ENCODE measurements at regions not wholly inside any gene's neighbourhood (a gene's known extent, or its start where the extent isn't known, plus 50 kb on each side); places are given as distances from the start of the nearest gene placed in this dataset.
A peak's percentile ranks its signal among the peaks of the same experiment; 100 is the strongest.

- no peak for DNase-seq
These were observed 194.9 kb upstream of the BTG1 start for GRCh38 chr12:92340441-92341064.

- no peak for DNase-seq
These were observed 194.4 kb upstream of the BTG1 start for GRCh38 chr12:92340003-92340402.

GRCh38 chr12:92339198-92339821, 193.7 kb upstream of the BTG1 start:
- no peak for DNase-seq

GRCh38 chr12:92338671-92339070, 193.0 kb upstream of the BTG1 start:
- DNase-seq = no peak

GRCh38 chr12:92338102-92338501, 192.5 kb upstream of the BTG1 start:
- no peak for DNase-seq

- no peak for DNase-seq
These were observed 191.5 kb upstream of the BTG1 start for GRCh38 chr12:92337128-92337527.

GRCh38 chr12:92336641-92337040, 191.0 kb upstream of the BTG1 start:
- DNase-seq = no peak

- DNase-seq = no peak
These were observed 190.2 kb upstream of the BTG1 start for GRCh38 chr12:92335831-92336230.

GRCh38 chr12:92334552-92334951, 188.9 kb upstream of the BTG1 start:
- no peak for DNase-seq

- no peak for DNase-seq
These were observed 186.9 kb upstream of the BTG1 start for GRCh38 chr12:92332552-92332951.

- DNase-seq = no peak
These were observed 185.7 kb upstream of the BTG1 start for GRCh38 chr12:92331383-92331782.

- no peak for DNase-seq
These were observed 185.0 kb upstream of the BTG1 start for GRCh38 chr12:92330654-92331053.

- no peak for DNase-seq
These were observed 181.2 kb upstream of the BTG1 start for GRCh38 chr12:92326877-92327276.

GRCh38 chr12:92324849-92325500, 179.3 kb upstream of the BTG1 start:
- no peak for DNase-seq

- no peak for DNase-seq
These were observed 166.9 kb upstream of the BTG1 start for GRCh38 chr12:92312463-92312964.

GRCh38 chr12:92304371-92305055, 158.9 kb upstream of the BTG1 start:
- DNase-seq = no peak

- no peak for DNase-seq
These were observed 156.6 kb upstream of the BTG1 start for GRCh38 chr12:92302041-92302829.

- no peak for DNase-seq
These were observed 155.7 kb upstream of the BTG1 start for GRCh38 chr12:92301356-92301755.

- no peak for DNase-seq
These were observed 155.1 kb upstream of the BTG1 start for GRCh38 chr12:92300777-92301176.

GRCh38 chr12:92299744-92300143, 154.1 kb upstream of the BTG1 start:
- DNase-seq = no peak

- no peak for DNase-seq
These were observed 153.7 kb upstream of the BTG1 start for GRCh38 chr12:92299344-92299743.

- DNase-seq = peak; percentile 72
These were observed 152.5 kb upstream of the BTG1 start for GRCh38 chr12:92297932-92298696.

Data from CD4-positive, alpha-beta T cell treated with Interleukin-4 for 4 hours (primary cell).